Common myeloid progenitor, CD34-positive (primary cell): ENCODE measurements at regions not wholly inside any gene's neighbourhood (a gene's known extent, or its start where the extent isn't known, plus 50 kb on each side); places are given as distances from the start of the nearest gene placed in this dataset.
A peak's percentile ranks its signal among the peaks of the same experiment; 100 is the strongest.

Experiments
- CTCF ChIA-PET: fragments of 350-600 bp; sonication (Branson Sonifier 250); formaldehyde crosslinking; loops from one replicate; lab custom pipeline; 2021; ENCODE audit warnings: antibody characterized with exemption; lab: Charles Lee
- POLR2A ChIA-PET: fragments of 350-600 bp; sonication (Branson Sonifier 250); formaldehyde crosslinking; loops from one replicate; lab custom pipeline; 2021; ENCODE audit warnings: antibody characterized with exemption; lab: Charles Lee
- DNase-seq, 3 donors: peaks; one replicate each; pipeline versions ENCODE4 v3.0.0 to v3.0.0-alpha.2; 2013
- H3K27ac ChIP-seq, 2 experiments: 1 replicate in 1 of 2; 2 replicates in 1 of 2; pipeline ENCODE4 v1.7.0; 2013; ENCODE audit warnings: inconsistent platforms in 2 of 2, low read length in 2 of 2, mild to moderate bottlenecking in 2 of 2, low read depth in 1 of 2, moderate library complexity in 1 of 2; ENCODE audit not compliant: severe bottlenecking in 2 of 2, insufficient read depth in 1 of 2, poor library complexity in 1 of 2
- H3K27me3 ChIP-seq, 5 experiments: replicated peaks in 2 of 5; 1 replicate in 3 of 5; 2 replicates in 2 of 5; pipeline versions ENCODE4 v1.6.1 to v1.7.0; 2013; ENCODE audit warnings: low read length in 4 of 5, mild to moderate bottlenecking in 2 of 5, moderate library complexity in 2 of 5, inconsistent platforms in 1 of 5; ENCODE audit not compliant: insufficient read depth in 5 of 5, control insufficient read depth in 4 of 5
- H3K36me3 ChIP-seq, 4 experiments: 1 replicate in 2 of 4; 2 replicates in 2 of 4; pipeline versions ENCODE4 v1.6.1 to v1.7.0; 2013; ENCODE audit warnings: low read length in 3 of 4, control low read depth in 1 of 4, mild to moderate bottlenecking in 1 of 4; ENCODE audit not compliant: control insufficient read depth in 4 of 4, insufficient read depth in 4 of 4
- H3K4me1 ChIP-seq, 4 experiments: 1 replicate in 3 of 4; 2 replicates in 1 of 4; pipeline versions ENCODE4 v1.6.1 to v1.7.1; 2013; ENCODE audit warnings: low read length in 3 of 4, mild to moderate bottlenecking in 3 of 4, control low read depth in 1 of 4, inconsistent platforms in 1 of 4, moderate library complexity in 1 of 4; ENCODE audit not compliant: control insufficient read depth in 4 of 4, insufficient read depth in 4 of 4; ENCODE audit errors: control extremely low read depth in 1 of 4
- H3K4me3 ChIP-seq, 7 experiments: 1 replicate in 4 of 7; 2 replicates in 3 of 7; pipeline versions ENCODE4 v1.5.1 to v1.7.0; 2013; ENCODE audit warnings: mild to moderate bottlenecking in 7 of 7, low read length in 6 of 7, moderate library complexity in 6 of 7, inconsistent platforms in 2 of 7, low read depth in 2 of 7, control low read depth in 1 of 7; ENCODE audit not compliant: insufficient read depth in 4 of 7, control insufficient read depth in 1 of 7; ENCODE audit errors: extremely low read depth in 1 of 7
- H3K9me3 ChIP-seq, 5 experiments: 1 replicate in 4 of 5; 2 replicates in 1 of 5; pipeline versions ENCODE4 v1.6.1 to v1.7.1; 2013; ENCODE audit warnings: low read length in 4 of 5, mild to moderate bottlenecking in 2 of 5, inconsistent platforms in 1 of 5, low read depth in 1 of 5, moderate library complexity in 1 of 5; ENCODE audit not compliant: control insufficient read depth in 4 of 5, insufficient read depth in 2 of 5; ENCODE audit errors: control extremely low read depth in 1 of 5
- WGBS: methylation state at CpG from one replicate; pipeline ENCODE4 v1.1.5; 2013; ENCODE audit not compliant: insufficient coverage; 5-methylcytosine and 5-hydroxymethylcytosine counted together

DNA sequence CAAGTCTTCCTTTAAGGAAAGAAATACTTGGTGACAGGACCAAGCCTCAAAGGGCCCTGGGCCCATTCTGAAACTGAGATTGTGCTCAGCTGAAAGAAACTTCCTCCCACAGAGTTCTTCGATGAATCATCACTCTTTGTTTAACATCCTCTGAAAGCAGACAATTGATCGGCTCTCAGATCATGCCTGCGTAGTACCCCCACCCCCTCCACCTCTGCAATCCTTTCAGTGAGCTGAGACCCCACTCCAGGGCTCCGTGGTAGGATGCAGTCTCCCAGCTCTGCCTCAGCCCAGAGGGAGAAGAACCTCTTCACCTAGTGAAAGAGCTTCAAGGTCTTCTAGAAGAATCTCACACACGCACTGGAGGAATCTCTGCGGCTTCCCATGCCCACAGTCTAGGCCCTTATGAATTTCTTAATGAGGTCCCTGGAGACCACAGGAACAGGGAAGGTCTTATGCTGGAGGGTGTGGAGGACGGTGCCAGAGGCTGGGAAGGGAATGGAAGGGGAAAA lies 104.9 kb upstream of the SOD1 start:
- H3K4me1 ChIP-seq, result peaks cover 0 to 19% (median 18%) of the 10 kb centered on the region in 4 experiments
- no peak for DNase-seq
- H3K4me3 ChIP-seq, result no peak overlapping the region
- no peaks in the 10 kb centered on the region for H3K36me3 ChIP-seq
- peaks cover 0 to 30% (median 12%) of the 10 kb centered on the region in 5 experiments for H3K27me3 ChIP-seq
- CTCF ChIA-PET, result no interaction called here
- 84% methylated on average over 3 of the region's 7 CpGs for WGBS
- no peaks in the 10 kb centered on the region for H3K9me3 ChIP-seq
- POLR2A ChIA-PET, result no interaction called here
- H3K27ac ChIP-seq, result no peak overlapping the region

DNA sequence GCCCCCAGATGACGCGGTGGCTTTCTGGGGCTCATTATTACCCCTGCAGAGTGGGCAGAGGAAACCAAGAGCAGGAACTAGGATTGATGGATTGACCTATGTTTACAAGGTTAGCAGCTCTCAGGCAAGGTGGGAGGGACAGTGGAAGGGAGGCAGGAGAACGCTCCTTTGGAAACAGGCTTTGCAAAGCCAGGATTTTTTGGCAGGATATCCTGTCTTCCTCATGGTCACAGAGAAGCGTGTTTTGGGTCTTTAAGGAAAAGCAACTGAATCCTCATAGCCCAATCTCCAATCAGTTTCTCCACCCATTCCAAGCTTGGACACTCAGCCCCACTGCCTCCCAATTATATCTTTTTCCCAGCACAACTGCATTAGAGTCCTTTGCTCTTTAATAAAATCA lies 105.6 kb upstream of the SOD1 start:
- CTCF ChIA-PET, result no interaction called here
- Histone ChIP-seq H3K27ac (no peak overlapping the region), H3K9me3 (no peaks in the 10 kb centered on the region), H3K4me1 (peaks cover 0 to 18% (median 16%) of the 10 kb centered on the region in 4 experiments), H3K4me3 (no peak overlapping the region), H3K27me3 (peaks cover 0 to 30% (median 12%) of the 10 kb centered on the region in 5 experiments), H3K36me3 (no peaks in the 10 kb centered on the region)
- 96% methylated on average over 4 of the region's 4 CpGs for WGBS
- POLR2A ChIA-PET, result no interaction called here
- no peak for DNase-seq

GRCh38 chr21:31553461-31553860 lies 106.0 kb upstream of the SOD1 start:
- 99% methylated on average over 5 of the region's 5 CpGs for WGBS
- CTCF ChIA-PET, result no interaction called here
- H3K36me3 ChIP-seq, result no peaks in the 10 kb centered on the region
- DNase-seq, result no peak
- H3K4me1 ChIP-seq, result peaks cover 0 to 14% (median 13%) of the 10 kb centered on the region in 4 experiments
- no peaks in the 10 kb centered on the region for H3K9me3 ChIP-seq
- peaks cover 0 to 28% (median 12%) of the 10 kb centered on the region in 5 experiments for H3K27me3 ChIP-seq
- POLR2A ChIA-PET, result no interaction called here
- no peak overlapping the region for H3K4me3 ChIP-seq
- H3K27ac ChIP-seq, result no peak overlapping the region

- Histone ChIP-seq H3K4me3 (no peak overlapping the region), H3K27ac (no peak overlapping the region), H3K36me3 (no peaks in the 10 kb centered on the region), H3K4me1 (peaks cover 0 to 8% (median 6%) of the 10 kb centered on the region in 4 experiments), H3K9me3 (no peaks in the 10 kb centered on the region), H3K27me3 (peaks cover 0 to 26% (median 12%) of the 10 kb centered on the region in 5 experiments)
- WGBS, result 100% methylated on average over 2 of the region's 3 CpGs
- DNase-seq, result no peak
- POLR2A ChIA-PET, result no interaction called here
- CTCF ChIA-PET, result no interaction called here
These were observed 106.7 kb upstream of the SOD1 start for GRCh38 chr21:31552826-31553225.

DNA sequence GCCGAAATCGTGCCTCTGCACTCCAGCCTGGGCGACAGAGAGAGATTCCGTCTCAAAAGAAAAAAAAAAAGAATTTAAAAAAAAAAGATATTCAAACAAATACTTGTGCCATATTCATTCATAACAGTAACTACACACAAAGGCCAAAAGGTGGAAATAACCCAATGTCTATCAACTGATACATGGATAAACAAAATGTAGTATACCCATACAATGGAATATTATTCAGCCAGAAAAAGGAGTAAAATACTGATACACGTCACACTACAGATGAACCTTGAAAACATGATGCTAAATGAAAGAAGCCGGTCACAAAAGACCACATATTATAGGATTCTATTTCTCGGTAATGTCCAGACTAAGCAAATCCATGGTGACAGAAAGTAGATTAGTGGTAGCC lies 109.4 kb upstream of the SOD1 start:
- H3K4me3 ChIP-seq, result no peak overlapping the region
- DNase-seq, result no peak
- H3K4me1 ChIP-seq, result no peaks in the 10 kb centered on the region
- H3K27me3 ChIP-seq, result peaks cover 0 to 2% (median 0%) of the 10 kb centered on the region in 5 experiments
- no peaks in the 10 kb centered on the region for H3K9me3 ChIP-seq
- 93% methylated on average over 4 of the region's 7 CpGs for WGBS
- POLR2A ChIA-PET, result interaction anchor here (0.6 kb wide), 1 partner anchor 56 kb away, joined by 4 read pairs; no protein-coding TSS in a partner anchor
- no peaks in the 10 kb centered on the region for H3K36me3 ChIP-seq
- no peak overlapping the region for H3K27ac ChIP-seq
- CTCF ChIA-PET, result no interaction called here

- H3K36me3 ChIP-seq, result no peaks in the 10 kb centered on the region
- ChIA-PET POLR2A (no interaction called here), CTCF (interaction anchor here (1.9 kb wide), 1 partner anchor 10 kb away, joined by 5 read pairs; no protein-coding TSS in a partner anchor)
- H3K4me1 ChIP-seq, result no peaks in the 10 kb centered on the region
- H3K4me3 ChIP-seq, result no peak overlapping the region
- no peaks in the 10 kb centered on the region for H3K9me3 ChIP-seq
- 93% methylated on average over 3 of the region's 3 CpGs for WGBS
- peak in 1 of 3 donors; percentile 13 for DNase-seq
- H3K27me3 ChIP-seq, result no peaks in the 10 kb centered on the region
- H3K27ac ChIP-seq, result no peak overlapping the region
These were observed 110.8 kb upstream of the SOD1 start for GRCh38 chr21:31548688-31549087.

DNA sequence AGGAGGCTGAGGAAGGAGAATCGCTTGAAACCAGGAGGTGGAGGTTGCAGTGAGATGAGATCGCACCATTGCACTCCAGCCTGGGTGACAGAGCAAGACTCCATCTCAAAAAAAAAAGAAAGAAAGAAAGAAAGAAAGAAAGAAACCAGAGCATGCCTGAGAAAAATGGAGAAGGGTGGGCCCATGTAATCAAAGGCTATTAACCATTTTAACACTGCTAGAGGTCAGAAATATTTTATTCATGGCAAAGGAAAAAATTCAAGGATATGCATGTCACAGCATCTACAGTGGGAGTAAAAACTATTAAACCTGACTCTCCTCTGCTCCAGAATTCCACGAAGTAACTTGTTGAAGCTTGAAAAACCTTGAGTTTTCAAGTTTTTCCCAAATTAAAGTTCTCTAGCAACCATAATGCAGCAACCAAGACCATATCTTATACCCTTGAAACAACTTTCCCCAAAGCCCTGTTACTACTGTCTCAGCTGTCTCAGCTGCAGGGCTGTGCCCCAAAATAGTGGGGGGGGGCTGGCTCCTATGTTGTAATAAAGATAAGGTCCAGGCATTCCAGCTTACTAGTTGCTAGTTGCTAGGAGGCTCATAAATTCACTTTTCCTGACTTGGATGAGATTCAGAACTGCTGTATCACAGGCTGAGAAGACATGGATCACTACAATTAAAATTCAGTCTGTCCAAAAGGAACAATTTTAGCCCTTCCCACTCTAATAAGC lies 112.9 kb upstream of the SOD1 start:
- no peaks in the 10 kb centered on the region for H3K9me3 ChIP-seq
- no peaks in the 10 kb centered on the region for H3K36me3 ChIP-seq
- 100% methylated on average over 2 of the region's 3 CpGs for WGBS
- no peaks in the 10 kb centered on the region for H3K4me1 ChIP-seq
- no peak overlapping the region for H3K4me3 ChIP-seq
- H3K27ac ChIP-seq, result no peak overlapping the region
- POLR2A ChIA-PET, result no interaction called here
- H3K27me3 ChIP-seq, result no peaks in the 10 kb centered on the region
- CTCF ChIA-PET, result no interaction called here
- DNase-seq, result no peak
